ENCODE measurements at regions not wholly inside any gene's neighbourhood (a gene's known extent, or its start where the extent isn't known, plus 50 kb on each side); places are given as distances from the start of the nearest gene placed in this dataset.

GRCh38 chr2:235391921-235392615 lies 101.8 kb upstream of the AGAP1 start:
- no peak for DNase-seq (ENCODE audit: low read depth in 2 of 3, low spot score in 2 of 3)

GRCh38 chr2:235394278-235394828 lies 99.5 kb upstream of the AGAP1 start:
- DNase-seq (ENCODE audit: low read depth in 2 of 3, low spot score in 2 of 3) = no peak

GRCh38 chr2:235396071-235396846 lies 97.6 kb upstream of the AGAP1 start:
- DNase-seq (ENCODE audit: low read depth in 2 of 3, low spot score in 2 of 3) = no peak

GRCh38 chr2:235398321-235398720 lies 95.5 kb upstream of the AGAP1 start:
- DNase-seq (ENCODE audit: low read depth in 2 of 3, low spot score in 2 of 3) = no peak

GRCh38 chr2:235399895-235400294 lies 93.9 kb upstream of the AGAP1 start:
- no peak for DNase-seq (ENCODE audit: low read depth in 2 of 3, low spot score in 2 of 3)

- no peak for DNase-seq (ENCODE audit: low read depth in 2 of 3, low spot score in 2 of 3)
Observed at GRCh38 chr2:235402422-235402821, 91.4 kb upstream of the AGAP1 start.

- no peak for DNase-seq (ENCODE audit: low read depth in 2 of 3, low spot score in 2 of 3)
Observed at GRCh38 chr2:235405612-235406361, 88.1 kb upstream of the AGAP1 start.

- DNase-seq (ENCODE audit: low read depth in 2 of 3, low spot score in 2 of 3) = no peak
Observed at GRCh38 chr2:235406430-235406829, 87.4 kb upstream of the AGAP1 start.

GRCh38 chr2:235411905-235412485 lies 81.8 kb upstream of the AGAP1 start:
- DNase-seq (ENCODE audit: low read depth in 2 of 3, low spot score in 2 of 3) = no peak

- no peak for DNase-seq (ENCODE audit: low read depth in 2 of 3, low spot score in 2 of 3)
Observed at GRCh38 chr2:235413064-235413463, 80.8 kb upstream of the AGAP1 start.

GRCh38 chr2:235414422-235414821 lies 79.4 kb upstream of the AGAP1 start:
- no peak for DNase-seq (ENCODE audit: low read depth in 2 of 3, low spot score in 2 of 3)

GRCh38 chr2:235416858-235417499 lies 76.9 kb upstream of the AGAP1 start:
- DNase-seq (ENCODE audit: low read depth in 2 of 3, low spot score in 2 of 3) = no peak

GRCh38 chr2:235418918-235419317 lies 74.9 kb upstream of the AGAP1 start:
- DNase-seq (ENCODE audit: low read depth in 2 of 3, low spot score in 2 of 3) = no peak

- DNase-seq (ENCODE audit: low read depth in 2 of 3, low spot score in 2 of 3) = no peak
Observed at GRCh38 chr2:235419996-235420395, 73.8 kb upstream of the AGAP1 start.

GRCh38 chr2:235421618-235422017 lies 72.2 kb upstream of the AGAP1 start:
- no peak for DNase-seq (ENCODE audit: low read depth in 2 of 3, low spot score in 2 of 3)

GRCh38 chr2:235430366-235431083 lies 63.3 kb upstream of the AGAP1 start:
- no peak for DNase-seq (ENCODE audit: low read depth in 2 of 3, low spot score in 2 of 3)

GRCh38 chr2:235432741-235433520 lies 60.9 kb upstream of the AGAP1 start:
- DNase-seq (ENCODE audit: low read depth in 2 of 3, low spot score in 2 of 3) = no peak

GRCh38 chr2:235433860-235434259 lies 60.0 kb upstream of the AGAP1 start:
- DNase-seq (ENCODE audit: low read depth in 2 of 3, low spot score in 2 of 3) = no peak

- no peak for DNase-seq (ENCODE audit: low read depth in 2 of 3, low spot score in 2 of 3)
Observed at GRCh38 chr2:235439959-235440662, 53.7 kb upstream of the AGAP1 start.
